ENCODE measurements at regions not wholly inside any gene's neighbourhood (a gene's known extent, or its start where the extent isn't known, plus 50 kb on each side); places are given as distances from the start of the nearest gene placed in this dataset.

- TF ChIP-seq FOXA1 (IDR thresholded peaks at IDR 0.05) (no peak), FOXA1 (CRISPR knock-in tag; IDR thresholded peaks at IDR 0.05) (no peak), HMG20B (CRISPR knock-in tag; conservative IDR thresholded peaks at IDR 0.05) (no peak), CTCF (CRISPR knock-in tag; IDR thresholded peaks at IDR 0.05) (no peak), POLR2A (IDR thresholded peaks at IDR 0.05; ENCODE audit: insufficient read depth in 1 of 2, low read depth in 2 of 2, low read length in 2 of 2) (no peak)
Measured at GRCh38 chr2:44836916-44837315, 104.6 kb upstream of the SIX3 start.
